HG03139 (cell line): ENCODE measurements at regions not wholly inside any gene's neighbourhood (a gene's known extent, or its start where the extent isn't known, plus 50 kb on each side); places are given as distances from the start of the nearest gene placed in this dataset.
"Not testable (repeated sequence)": the region's sequence is repeated elsewhere in the genome, so short reads cannot be mapped to it uniquely, and the experiment has no call there.

Experiments used
- ATAC-seq: cut with Tn5 transposase; IDR thresholded peaks from one replicate; pipeline ENCODE4 v1.9.1; 2021; ENCODE audit not compliant: unreplicated experiment

DNA sequence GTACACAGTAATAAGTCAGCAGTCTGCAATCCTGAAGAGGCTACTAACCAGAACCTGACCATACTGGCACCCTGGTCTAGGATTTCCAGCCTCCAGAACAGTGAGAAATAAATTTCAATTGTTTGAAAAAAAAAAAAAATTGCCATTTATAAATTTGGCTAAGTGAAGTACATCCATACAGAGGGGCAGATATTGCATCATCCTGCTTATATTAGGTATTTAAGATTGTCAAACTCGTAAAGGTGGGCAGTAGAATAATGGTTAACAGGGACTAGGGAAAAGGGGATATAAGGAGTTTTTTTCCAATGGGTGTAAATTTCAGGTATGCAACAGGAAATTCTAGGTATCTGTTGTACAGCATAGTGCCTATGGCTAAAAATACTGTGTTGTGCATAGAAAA, 1250.9 kb downstream of the BRINP3 start:
- ATAC-seq, result no peak

DNA sequence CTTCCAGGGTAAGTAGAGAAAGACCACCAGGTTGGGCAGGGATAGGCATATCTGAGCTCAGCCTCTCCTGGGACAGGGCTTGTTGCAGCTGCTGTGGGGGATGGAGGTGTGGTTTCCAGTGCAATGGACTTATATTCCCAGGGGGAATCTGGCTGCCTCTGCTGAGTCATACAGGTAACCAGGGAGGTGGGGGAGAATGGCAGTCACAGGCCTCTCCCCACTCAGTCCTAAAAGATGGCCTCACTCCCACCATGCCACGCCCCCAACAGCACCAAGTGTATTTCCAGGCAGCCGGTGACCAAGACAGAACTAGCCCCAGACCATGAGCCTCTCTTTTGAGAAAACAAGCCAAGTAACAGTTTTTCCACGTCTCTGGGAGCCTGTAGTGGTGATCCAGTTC, 1240.7 kb downstream of the BRINP3 start:
- no peak for ATAC-seq

DNA sequence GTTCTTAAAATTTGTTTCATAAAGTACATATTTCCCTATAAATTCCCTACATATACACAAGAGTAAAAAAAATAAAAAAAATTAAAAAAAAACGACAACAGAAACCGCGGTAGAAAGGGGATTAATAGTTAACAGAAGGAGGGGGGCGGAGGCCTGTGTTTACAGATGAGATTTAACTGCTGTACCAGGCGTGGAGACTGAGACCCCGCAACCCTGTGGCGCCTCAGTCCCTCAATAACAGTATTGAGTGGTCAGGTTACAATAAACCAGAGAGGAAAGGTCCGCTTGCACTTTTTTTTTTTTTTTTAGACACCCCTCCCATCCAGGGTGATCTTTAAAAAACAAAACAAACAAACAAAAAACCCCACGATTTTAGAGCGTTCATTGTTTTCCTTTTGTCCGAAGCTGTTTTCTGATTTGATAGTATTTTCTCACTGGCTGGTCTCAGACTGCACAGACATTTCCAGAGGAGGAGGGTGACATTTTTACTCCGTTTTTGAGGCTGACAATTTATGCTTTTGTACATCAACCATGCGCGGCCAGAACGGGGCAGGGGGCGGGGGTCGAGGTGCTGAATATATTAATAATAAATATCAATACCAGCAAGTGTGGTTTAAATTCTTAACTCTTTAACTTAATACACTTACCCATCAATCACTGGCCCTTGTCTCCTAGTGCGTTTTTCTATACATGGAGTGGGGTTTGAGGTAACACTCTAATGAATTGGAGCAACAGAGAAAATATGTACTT, 1223.9 kb downstream of the BRINP3 start:
- ATAC-seq, result no peak

DNA sequence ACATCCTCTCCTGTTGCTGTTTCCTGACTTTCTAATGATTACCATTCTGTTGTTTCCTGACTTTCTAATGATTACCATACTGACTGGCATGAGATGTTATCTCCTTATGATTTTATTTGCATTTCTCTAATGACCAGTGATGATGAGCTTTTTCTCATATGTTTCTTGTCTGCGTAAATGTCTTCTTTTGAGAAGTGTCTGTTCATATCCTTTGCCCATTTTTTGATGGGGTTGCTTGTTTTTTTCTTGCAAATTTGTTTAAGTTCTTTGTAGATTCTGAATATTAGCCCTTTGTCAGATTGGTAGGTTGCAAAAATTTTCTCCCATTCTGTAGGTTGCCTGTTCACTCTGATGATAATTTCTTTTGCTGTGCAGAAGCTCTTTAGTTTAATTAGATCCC, 1216.5 kb downstream of the BRINP3 start:
- ATAC-seq, result not testable (repeated sequence)

DNA sequence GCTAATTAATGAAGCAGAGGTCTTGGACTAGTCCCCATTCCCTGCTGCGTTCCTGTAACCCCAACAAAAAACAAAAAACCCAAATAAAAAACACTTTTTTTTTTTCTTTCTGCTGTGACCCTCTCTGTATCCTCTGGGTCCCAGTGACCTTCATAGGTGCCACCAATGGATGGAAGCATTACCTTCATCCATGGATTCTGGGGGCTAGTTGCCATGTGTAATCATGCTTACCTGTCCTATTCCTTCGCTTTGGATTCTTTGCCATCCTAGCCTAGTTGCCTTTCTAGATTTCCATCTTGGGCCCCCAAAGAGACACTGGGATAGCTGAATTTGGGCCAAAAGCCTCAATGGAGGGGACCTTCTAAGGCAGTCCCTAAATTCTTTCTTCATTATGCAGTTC, 1208.7 kb downstream of the BRINP3 start:
- ATAC-seq, result no peak

DNA sequence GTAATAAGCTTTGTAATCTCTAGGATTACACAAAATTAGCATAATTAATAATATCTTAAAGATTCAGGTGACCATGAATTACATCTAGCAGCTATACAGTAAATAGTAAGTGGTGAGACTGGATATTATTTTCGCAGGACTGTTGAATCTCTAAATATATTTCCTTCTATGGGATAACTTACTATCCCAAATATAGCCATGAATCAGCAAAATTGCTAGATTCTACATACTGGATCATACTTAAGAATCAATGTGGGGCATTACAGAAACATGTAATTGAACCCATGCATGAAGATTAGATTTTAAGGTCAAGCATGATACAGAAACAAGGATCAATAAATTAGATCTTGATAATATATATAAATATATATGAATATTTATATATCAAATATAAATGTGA, 1203.4 kb downstream of the BRINP3 start:
- ATAC-seq, result no peak

DNA sequence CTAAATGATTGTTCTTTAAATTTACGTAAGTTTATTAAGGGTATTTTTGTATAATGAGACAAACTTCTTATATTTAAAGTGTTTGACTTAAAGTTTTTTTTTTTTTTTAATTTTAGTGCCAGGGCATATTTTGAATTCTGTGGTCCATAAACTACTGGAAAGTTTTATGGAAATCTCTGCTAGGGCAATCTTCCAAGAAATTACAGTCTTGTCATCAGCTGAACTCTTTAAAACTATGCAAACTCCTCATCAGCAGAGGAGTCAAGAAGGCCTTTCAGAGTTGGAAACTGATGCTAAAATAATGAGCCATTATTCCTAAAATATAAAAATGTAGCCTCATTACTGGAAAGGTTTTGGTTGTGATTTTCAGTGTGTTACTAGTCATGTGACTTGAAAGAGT, 1201.9 kb downstream of the BRINP3 start:
- ATAC-seq, result no peak

DNA sequence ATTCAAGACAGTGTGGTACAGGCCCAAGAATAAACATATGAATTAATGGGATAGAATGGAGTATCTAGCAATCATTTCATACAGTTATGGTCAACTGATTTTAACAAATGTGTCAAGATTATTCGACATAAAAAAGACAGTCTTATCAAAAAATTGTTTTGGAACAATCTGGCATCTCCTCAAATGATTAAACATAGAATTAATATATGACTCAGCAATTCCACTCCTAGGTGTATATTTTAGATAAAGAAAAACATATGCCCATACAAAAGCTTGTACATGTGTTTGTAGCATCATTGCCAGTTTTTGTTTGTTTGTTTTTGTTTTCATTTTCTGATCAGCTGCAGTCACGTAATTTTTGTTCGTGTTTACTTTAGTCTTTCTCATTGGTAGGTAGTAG, 1188.3 kb downstream of the BRINP3 start:
- no peak for ATAC-seq

DNA sequence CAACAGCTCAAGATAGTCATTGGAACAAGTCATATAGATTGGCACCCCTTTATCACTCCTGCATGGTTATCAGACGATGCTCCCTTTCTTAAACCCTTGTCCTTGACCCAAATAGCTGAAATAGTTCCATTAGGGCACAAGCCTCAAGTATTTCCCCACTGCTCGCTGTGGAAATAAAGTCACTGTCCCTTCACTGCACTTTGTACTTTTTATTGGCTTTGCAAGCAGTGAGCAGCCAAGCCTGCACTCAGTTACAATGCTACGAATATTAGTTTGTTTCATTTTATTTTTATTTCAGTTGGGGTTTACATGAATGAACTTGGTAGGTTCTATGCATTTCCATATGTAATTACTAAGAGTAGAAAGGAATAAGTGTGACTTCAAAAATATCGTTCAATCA, 1176.4 kb downstream of the BRINP3 start:
- ATAC-seq, result no peak

DNA sequence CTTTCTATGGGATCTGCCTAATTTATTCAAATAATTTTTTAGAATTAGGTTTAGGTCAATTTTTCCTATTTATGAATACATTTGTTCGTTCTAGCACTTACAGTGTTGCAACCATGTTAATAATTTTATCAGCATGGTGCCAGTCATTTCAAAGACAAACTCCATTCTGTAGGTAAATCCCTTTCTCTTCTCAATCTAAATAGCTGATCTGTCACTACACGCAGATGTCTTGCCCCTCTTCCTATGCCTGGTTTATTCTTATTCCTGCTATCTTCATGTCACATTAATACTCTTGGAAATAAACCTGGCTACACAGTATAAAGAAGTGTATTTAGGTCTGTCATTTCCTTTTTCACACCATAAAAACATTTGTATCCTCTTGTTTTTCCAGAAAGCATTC, 1172.4 kb downstream of the BRINP3 start:
- no peak for ATAC-seq

DNA sequence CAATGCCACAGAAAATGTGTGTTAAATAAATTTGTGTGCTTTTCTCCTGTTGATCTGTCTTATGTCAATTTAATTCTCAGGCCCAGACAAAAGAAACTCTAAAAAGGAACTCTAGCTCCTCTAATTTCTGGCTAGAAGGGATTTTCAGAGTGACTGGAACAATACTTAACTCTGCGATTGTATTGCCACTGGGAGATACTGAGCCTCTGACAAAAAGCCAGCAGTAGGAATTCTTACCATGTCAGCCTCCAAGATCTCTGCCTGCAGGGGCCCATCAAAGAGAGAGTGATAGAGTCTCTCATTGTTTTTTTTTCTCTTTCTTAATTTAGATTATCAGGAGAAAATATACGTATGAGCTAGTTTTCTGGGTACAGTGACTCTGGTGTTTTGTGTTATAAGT, 1165.7 kb downstream of the BRINP3 start:
- ATAC-seq, result no peak

DNA sequence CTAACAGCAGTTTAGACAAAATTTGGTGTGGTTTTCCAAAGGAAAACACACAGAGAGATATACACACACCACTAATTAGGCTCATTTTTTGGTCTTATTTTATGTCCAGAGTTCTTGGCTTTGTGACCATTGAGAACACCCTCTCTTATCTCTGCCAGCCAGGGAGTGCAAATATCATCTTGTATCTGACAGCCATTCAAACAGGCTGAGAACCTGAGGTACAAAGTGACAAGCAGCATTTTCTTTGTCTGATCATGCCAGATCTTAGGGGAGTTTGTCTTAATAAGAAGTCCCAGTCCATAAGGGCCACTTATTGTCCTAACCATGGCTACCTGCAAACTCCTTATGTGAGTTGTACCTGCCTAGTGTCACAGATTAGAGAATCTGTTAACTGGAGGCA, 1165.2 kb downstream of the BRINP3 start:
- no peak for ATAC-seq

DNA sequence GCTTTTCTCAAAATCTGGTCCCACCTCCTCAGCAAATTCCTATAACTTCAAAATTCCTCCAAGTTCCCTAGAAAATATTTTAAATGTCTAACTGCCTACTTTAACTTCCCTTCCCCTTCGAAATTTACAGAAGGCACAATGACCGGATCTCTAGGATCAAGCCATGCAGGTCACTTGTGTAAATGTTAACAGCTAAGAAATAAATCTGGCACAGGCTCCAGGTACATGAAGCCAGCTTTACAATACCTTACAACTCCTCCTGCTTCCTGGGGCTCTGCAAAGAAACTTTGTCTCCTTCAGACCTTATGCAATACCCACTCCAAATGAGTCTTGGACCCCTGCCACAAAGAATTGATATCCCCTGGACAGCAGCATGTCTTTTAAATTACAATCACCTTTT, 1164.2 kb downstream of the BRINP3 start:
- ATAC-seq, result no peak

DNA sequence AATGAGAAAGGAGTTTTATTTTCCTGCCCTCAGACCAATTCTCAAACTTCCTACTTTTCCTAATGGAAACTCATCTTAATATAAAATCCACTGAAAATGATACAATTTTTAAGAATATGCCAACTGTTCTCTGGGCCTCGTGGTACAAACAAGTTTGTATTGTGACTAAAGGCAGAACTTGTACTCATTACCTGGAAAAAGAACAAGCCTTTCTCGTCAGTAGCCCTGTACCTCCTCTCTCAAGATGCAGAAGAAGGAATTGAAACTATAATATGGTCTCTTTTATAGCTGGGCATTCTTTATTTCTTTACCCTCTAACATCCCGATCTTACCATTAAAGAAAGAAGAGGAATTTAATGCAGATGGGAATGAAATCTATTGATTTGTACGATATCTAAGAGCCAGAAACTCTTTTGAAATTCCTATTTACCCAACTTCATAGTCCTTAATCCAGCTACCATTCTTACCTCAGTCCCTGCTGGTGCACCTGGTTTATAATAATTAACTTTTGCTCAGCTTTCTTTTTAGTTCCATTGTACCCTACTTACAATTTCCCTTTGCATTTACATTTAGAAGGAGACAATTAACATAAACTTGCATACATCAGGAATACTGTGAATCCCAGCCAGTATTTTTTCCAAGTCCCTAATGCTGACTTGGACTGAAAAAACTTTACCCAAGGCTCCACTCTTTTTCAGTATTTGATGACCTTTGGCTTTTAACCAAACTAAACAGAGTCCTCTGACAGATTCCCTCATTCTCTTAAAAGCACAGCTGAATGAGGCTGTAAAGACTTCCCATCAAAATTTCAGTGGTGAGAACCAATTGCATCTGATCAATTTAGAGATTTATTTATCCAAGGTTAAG, 1162.4 kb downstream of the BRINP3 start:
- ATAC-seq, result no peak

DNA sequence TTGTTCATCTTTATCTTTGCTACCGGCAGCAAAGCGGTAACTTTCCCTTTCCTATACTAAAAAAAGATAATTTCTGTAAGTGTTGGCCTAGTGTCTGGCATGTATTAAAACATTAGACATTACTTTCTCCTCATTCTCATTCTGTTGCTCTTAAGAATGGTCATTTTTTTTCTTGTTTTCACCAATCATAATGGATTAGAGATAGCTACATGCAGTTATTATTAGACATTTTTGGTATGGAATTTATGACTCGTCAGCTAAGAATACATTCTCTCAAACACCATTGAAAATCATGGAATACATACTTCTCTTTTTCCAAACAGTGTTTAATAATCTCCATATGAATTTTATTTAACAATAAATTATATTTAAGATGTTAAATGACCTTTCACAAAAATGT, 1154.6 kb downstream of the BRINP3 start:
- ATAC-seq, result no peak

DNA sequence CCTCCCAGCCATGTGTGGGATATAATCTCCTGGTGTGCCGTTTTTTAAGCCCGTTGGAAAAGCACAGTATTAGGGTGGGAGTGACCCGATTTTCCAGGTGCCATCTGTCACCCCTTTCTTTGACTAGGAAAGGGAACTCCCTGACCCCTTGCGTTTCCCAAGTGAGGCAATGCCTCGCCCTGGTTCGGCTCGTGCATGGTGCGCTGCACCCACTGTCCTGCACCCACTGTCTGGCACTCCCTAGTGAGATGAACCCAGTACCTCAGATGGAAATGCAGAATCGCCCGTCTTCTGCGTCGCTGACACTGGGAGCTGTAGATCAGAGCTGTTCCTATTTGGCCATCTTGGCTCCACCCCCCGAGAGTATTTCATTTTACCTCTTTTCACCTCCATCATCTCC, 1146.6 kb downstream of the BRINP3 start:
- ATAC-seq, result not testable (repeated sequence)

DNA sequence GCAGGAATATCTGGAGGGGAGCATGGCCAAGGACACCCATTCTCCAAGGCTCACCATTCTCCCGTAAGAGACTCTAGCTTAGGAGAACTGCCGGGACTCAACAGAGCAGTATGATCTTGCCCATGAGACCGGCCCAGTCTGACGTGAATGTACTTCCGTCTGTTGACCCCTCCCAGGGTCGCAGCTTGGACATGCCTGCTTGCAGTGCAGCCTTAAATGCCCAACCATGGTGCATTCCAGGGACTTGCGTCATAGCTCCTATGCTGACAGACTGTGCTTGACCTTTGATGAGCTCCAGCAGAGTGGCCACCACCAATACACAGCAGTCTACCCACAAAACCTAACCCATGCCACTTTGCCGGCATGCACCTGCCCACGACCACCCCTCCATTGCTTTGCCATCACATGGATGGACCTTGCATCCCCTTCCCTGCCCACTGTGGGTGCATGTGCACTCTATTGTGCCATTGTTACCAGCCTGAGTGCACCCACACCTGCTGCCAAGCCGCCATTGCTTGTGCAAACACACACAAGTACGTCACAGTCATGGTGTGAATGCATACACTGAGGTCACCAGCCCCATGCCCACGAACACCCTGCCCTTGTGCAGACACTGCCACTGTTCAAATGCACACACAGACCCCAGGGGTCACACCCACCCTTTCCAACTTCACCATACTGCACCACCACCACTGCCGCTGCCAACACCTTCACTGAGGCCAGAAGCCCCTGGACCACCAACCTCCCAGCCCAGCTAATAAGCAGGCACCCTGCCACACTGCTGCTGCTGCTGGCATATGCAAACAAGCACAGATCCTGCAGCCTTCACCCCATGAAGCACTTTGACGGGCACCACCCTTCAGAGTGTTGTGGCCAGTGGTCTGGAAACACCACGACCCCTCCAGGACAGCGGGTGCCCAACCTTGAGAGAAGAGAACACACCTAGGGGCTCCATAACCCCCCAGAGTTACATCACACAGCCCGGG, 1141.3 kb downstream of the BRINP3 start:
- no peak for ATAC-seq

DNA sequence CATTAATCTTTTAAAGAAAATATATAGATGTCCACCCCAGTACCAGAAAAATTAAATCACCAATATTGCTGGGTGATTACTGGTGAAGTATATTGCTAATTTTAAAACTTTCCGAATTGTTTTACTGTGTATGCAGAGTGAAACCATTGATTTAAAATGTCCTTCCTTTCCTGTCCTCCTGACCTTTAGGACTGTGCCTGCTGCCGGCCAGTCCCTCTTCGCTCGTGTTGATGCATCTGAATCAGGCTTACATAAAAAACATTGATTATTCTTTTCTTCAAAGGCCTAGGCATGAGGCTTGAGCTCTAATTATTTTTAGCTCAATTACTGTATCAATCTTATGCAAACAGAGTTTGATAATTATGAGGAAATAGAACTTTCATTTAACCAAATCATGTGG, 1128.1 kb downstream of the BRINP3 start:
- ATAC-seq, result no peak

DNA sequence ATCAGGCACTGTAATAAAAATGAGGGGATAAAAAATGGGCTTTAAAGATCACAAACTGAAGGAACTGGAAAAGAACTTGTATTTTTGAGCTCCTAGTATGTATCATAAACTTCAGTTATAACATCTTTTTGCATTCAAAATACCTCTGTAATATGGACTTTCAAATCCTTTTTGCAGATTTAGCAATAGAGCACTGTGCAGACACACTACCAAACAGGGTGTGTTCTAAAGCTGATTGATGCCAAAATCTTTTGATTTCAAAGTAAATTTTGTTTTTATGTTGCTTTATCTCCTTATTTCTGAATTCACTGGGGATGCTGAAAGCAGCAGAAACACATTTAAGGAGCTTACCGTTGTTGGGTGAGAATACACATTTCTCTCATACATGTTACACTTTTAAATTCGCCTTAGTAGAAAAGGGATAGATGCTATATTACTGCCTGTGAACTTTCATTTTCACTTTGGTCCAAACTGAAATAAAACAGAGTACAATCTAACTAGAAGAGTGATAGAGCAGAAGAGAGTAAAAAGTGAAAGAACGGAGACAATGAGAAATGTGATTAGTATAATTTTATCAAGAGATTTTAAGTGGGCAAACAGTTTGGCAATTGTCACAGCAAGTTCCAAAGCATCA, 1126.6 kb downstream of the BRINP3 start:
- ATAC-seq, result no peak

DNA sequence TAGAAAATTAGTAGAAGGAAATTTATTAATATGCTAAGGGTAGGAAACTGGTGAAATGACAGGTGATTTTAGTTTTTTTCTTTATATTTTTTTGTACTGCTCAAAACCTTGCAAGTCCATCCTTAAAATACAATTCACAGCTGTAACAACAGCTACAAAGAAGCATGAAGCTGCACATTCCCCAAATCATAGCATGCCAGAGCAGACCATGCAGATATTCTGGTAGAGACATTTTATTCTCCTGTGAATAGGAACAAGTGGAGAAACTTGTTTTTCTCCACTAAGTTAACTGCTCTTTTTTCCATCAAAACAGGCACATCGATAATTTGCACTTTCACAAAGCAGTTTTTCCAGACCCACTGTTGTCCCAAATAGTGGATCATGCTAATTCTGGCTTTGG, 1125.7 kb downstream of the BRINP3 start:
- no peak for ATAC-seq

DNA sequence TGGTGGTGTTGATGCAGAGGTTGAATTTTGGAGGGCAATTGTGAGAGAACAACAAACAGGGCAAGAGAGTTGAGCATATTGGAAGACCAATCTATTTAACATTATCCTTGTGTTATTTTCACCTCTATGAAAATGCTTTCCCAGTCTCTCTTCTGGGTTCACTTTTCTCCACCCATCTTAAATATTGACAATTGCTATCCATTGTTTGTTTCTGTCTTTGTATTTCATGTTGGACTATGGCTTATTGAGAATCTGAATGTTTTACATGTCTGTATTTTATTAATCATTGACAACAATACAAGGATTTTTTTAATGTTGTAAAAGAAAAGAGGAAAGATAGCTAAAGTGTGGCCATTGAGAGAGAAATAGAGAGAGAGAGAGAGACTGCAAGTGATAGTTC, 1121.5 kb downstream of the BRINP3 start:
- ATAC-seq, result no peak
